GM23248 (cell line): ENCODE measurements at regions not wholly inside any gene's neighbourhood (a gene's known extent, or its start where the extent isn't known, plus 50 kb on each side); places are given as distances from the start of the nearest gene placed in this dataset.
"Not testable (repeated sequence)": the region's sequence is repeated elsewhere in the genome, so short reads cannot be mapped to it uniquely, and the experiment has no call there.

Experiments
- DNase-seq: peaks from one replicate; pipeline ENCODE4 v3.0.0-alpha.2; 2015
- H2AFZ ChIP-seq: fragments of 200-600 bp; sonication (generic); 2 replicates; pipeline ENCODE4 v1.6.1; 2016; ENCODE audit warnings: antibody characterized with exemption
- H3F3A ChIP-seq: fragments of 200-600 bp; sonication (generic); 2 replicates; pipeline ENCODE4 v1.6.1; 2016; ENCODE audit warnings: mild to moderate bottlenecking, antibody characterized with exemption, mixed run types; ENCODE audit not compliant: insufficient read depth
- H3K27ac ChIP-seq: fragments of 200-600 bp; sonication (generic); 2 replicates; pipeline ENCODE4 v1.5.1; 2016; ENCODE audit warnings: mild to moderate bottlenecking
- H3K27me3 ChIP-seq: fragments of 200-600 bp; sonication (generic); replicated peaks from 2 replicates; pipeline ENCODE4 v1.6.1; 2016; ENCODE audit warnings: mild to moderate bottlenecking; ENCODE audit not compliant: insufficient read depth
- H3K36me3 ChIP-seq: fragments of 200-600 bp; sonication (generic); 2 replicates; pipeline ENCODE4 v1.6.1; 2016; ENCODE audit warnings: low read depth, mild to moderate bottlenecking
- H3K4me1 ChIP-seq: fragments of 200-600 bp; sonication (generic); 2 replicates; pipeline ENCODE4 v1.6.1; 2016; ENCODE audit warnings: mild to moderate bottlenecking; ENCODE audit not compliant: insufficient read depth
- H3K4me2 ChIP-seq: fragments of 200-600 bp; sonication (generic); one replicate; pipeline ENCODE4 v1.6.1; 2016; ENCODE audit warnings: mild to moderate bottlenecking; ENCODE audit not compliant: unreplicated experiment
- H3K4me3 ChIP-seq: fragments of 200-600 bp; sonication (generic); 2 replicates; pipeline ENCODE4 v1.5.1; 2016; ENCODE audit warnings: mild to moderate bottlenecking
- H3K79me2 ChIP-seq: fragments of 200-600 bp; sonication (generic); 2 replicates; pipeline ENCODE4 v1.6.1; 2016; ENCODE audit warnings: mild to moderate bottlenecking; ENCODE audit not compliant: insufficient read depth
- H3K9ac ChIP-seq: fragments of 200-600 bp; sonication (generic); 2 replicates; pipeline ENCODE4 v1.6.1; 2016; ENCODE audit warnings: mild to moderate bottlenecking
- H3K9me2 ChIP-seq: fragments of 200-600 bp; sonication (generic); 2 replicates; pipeline ENCODE4 v1.6.1; 2016; ENCODE audit warnings: mixed run types, mild to moderate bottlenecking, moderate library complexity; ENCODE audit not compliant: insufficient read depth
- H3K9me3 ChIP-seq: fragments of 200-600 bp; sonication (generic); one replicate; pipeline ENCODE4 v1.6.1; 2017; ENCODE audit warnings: low read depth
- H4K20me1 ChIP-seq: fragments of 200-600 bp; sonication (generic); 2 replicates; pipeline ENCODE4 v1.6.0; 2016; ENCODE audit not compliant: insufficient read depth
- WGBS, 2 experiments: methylation state at CpG; one replicate each; pipeline ENCODE4 v1.1.6; 2015 to 2017; ENCODE audit warnings: low lambda C conversion rate in 2 of 2, low coverage in 1 of 2; ENCODE audit errors: missing lambda C conversion rate in 2 of 2; 5-methylcytosine and 5-hydroxymethylcytosine counted together
- in situ Hi-C: fragments of 300-500 bp; cut with MboI; formaldehyde crosslinking; loops from 2 replicates; pipeline ENCODE4 v1.15.0; 2020

DNA sequence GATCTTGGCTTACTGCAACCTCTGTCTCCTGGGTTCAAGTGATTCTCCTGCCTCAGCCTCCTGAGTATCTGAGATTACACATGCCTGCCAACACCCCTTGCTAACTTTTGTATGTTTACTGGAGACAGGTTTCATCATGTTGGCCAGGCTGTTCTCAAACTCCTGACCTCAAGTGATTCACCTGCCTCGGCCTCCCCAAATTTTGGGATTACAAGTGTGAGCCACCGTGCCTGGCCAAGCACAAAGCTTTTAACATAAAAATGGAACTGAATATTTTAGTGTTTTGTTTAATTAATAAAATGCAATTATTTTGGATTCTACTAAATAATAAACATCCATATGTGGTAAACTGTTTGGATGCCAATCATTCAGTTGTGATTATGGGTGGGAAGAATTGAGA lies 255.2 kb downstream of the CWH43 start:
- H3K9me3 ChIP-seq, H3K27ac ChIP-seq, H2AFZ ChIP-seq, H3K79me2 ChIP-seq, H3K4me2 ChIP-seq, H4K20me1 ChIP-seq, H3K4me3 ChIP-seq, DNase-seq, H3K4me1 ChIP-seq, H3K36me3 ChIP-seq, H3K9me2 ChIP-seq, H3K27me3 ChIP-seq, H3K9ac ChIP-seq, H3F3A ChIP-seq, in situ Hi-C loops: not testable (repeated sequence)
- WGBS, 2 experiments = 27 to 31% methylated on average over 2 of the region's 2 CpGs

- H3K9me3 ChIP-seq, H3K4me1 ChIP-seq, H3K9ac ChIP-seq, H4K20me1 ChIP-seq, H3K36me3 ChIP-seq, in situ Hi-C loops, H3K27ac ChIP-seq, H3F3A ChIP-seq, DNase-seq, H3K27me3 ChIP-seq, H2AFZ ChIP-seq, H3K4me3 ChIP-seq, H3K79me2 ChIP-seq, H3K4me2 ChIP-seq, H3K9me2 ChIP-seq: not testable (repeated sequence)
- 14 to 16% methylated on average over 2 of the region's 2 CpGs for WGBS, 2 experiments
Observed at GRCh38 chr4:49262786-49263185, 276.7 kb downstream of the CWH43 start.

DNA sequence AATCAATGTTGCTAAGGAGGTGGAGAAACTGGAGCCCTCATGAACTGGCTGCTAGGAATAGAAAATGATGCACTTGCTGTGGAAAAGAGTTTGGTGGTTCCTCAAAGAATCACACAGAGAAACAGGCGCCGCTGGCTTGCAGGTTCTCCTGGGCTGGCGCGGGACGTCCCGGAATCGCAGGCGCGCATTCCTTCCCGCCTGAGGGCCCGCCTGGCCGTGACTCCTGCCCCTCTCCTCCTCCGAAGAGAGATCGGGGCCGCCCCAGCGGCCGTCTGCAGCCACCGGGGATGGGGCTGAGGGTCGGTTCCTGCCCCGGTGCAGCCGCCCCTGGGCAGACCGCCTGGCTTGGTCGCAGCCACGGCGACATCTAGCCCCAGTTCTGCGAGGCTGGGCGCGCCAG lies 284.4 kb downstream of the CWH43 start:
- H3K27ac ChIP-seq, H3K9me2 ChIP-seq, H4K20me1 ChIP-seq, H3K9me3 ChIP-seq, in situ Hi-C loops, H3K79me2 ChIP-seq, H3K4me3 ChIP-seq, H3K27me3 ChIP-seq, H3F3A ChIP-seq, DNase-seq, H3K36me3 ChIP-seq, H3K9ac ChIP-seq, H3K4me1 ChIP-seq, H2AFZ ChIP-seq, H3K4me2 ChIP-seq: not testable (repeated sequence)
- 33 to 38% methylated on average over 24 to 25 of the region's 28 CpGs for WGBS, 2 experiments

DNA sequence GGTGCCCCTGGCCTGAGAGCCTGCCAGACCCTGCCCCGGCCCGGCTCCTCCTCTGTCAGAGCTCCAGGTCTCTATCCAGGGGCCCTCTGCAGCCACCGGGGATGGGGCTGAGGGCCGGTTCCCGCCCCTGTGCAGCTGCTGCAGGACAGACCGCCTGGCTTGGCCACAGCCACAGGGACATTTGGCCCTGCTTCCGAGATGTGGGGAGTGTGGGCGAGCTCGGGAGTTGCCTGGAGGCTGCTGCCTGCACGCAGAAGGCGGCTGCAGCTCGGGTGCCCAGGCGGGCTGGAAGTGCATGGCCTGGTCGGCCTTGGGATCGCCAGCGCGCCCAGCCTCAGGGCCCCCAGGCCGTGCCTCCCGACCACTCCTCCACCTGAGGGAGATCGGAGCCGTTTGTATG lies 284.8 kb downstream of the CWH43 start:
- 35 to 37% methylated on average over 20 to 21 of the region's 21 CpGs for WGBS, 2 experiments
- H3K4me1 ChIP-seq, H3K27me3 ChIP-seq, H3K9me3 ChIP-seq, H4K20me1 ChIP-seq, H3K4me3 ChIP-seq, H3K9me2 ChIP-seq, H3F3A ChIP-seq, H3K9ac ChIP-seq, H3K4me2 ChIP-seq, H3K79me2 ChIP-seq, DNase-seq, H2AFZ ChIP-seq, H3K36me3 ChIP-seq, in situ Hi-C loops, H3K27ac ChIP-seq: not testable (repeated sequence)

DNA sequence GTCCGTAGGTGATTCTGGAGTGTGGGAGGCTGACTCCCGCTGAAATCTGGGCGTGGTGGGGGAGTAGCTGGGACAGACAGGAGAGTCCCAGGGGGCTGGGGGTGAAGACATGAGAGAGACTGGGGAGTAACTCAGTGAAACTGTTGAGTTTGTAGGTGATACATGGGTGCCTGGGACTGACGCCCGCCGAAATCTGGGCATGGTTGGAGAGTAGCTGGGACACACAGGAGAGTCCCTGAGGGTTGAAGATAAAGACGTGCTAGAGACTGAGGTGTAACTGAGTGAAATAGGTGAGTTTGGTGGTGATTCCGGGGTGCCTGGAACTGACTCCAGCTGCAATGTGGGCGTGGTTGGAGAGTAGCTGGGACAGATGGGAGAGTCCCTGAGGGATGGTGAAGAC lies 299.8 kb downstream of the CWH43 start:
- 44 to 45% methylated on average over 6 of the region's 9 CpGs for WGBS, 2 experiments
- H2AFZ ChIP-seq, H3K9ac ChIP-seq, H3K4me1 ChIP-seq, H3K79me2 ChIP-seq, H3K4me2 ChIP-seq, H3F3A ChIP-seq, H4K20me1 ChIP-seq, H3K27me3 ChIP-seq, DNase-seq, H3K36me3 ChIP-seq, in situ Hi-C loops, H3K27ac ChIP-seq, H3K9me3 ChIP-seq, H3K4me3 ChIP-seq, H3K9me2 ChIP-seq: not testable (repeated sequence)

DNA sequence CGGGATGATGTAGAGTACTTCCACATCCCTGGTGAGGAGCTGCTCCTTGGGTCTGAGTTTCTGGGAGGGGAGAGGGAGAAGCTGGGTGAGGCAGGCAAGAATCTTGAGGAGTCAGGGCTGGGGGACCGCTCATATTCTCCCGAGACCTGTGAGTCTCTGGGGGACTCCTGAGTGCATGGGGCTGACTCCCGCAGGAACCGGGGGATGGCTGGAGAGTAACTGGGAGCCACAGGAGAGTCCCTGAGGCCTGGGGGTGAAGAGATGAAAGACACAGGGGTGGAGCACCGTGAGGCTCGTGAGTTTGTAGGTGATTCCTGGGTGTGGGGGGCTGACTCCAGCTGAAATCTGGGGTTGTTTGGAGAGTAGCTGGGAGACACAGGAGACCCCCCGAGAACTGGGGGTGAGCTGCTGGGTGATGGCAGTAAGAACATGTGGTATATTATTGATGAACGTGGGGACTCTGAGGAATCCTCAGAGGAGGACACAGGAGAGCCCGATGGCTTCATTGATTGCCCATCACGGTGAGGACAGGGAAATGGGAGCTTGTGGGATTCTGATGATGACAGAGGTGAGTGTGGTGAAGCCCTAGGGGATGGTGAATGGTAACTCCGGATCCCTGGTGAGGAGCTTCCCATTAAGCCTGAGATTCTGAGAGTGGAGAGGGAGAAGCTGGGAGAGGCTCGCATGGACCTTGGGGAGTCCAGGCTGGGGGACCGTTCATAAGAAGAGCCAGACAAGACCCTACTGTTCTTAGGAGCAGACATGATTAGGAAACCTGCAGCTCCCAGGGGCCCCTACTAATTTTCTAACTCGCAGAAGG lies 301.1 kb downstream of the CWH43 start:
- H3K79me2 ChIP-seq, in situ Hi-C loops, H3K4me3 ChIP-seq, H4K20me1 ChIP-seq, H3K9me3 ChIP-seq, H3K27me3 ChIP-seq, H3K36me3 ChIP-seq, H3K27ac ChIP-seq, H3K9ac ChIP-seq, H3F3A ChIP-seq, H3K9me2 ChIP-seq, H2AFZ ChIP-seq, H3K4me2 ChIP-seq, H3K4me1 ChIP-seq: not testable (repeated sequence)
- peak; percentile 0 for DNase-seq
- 44 to 45% methylated on average over 15 of the region's 15 CpGs for WGBS, 2 experiments

DNA sequence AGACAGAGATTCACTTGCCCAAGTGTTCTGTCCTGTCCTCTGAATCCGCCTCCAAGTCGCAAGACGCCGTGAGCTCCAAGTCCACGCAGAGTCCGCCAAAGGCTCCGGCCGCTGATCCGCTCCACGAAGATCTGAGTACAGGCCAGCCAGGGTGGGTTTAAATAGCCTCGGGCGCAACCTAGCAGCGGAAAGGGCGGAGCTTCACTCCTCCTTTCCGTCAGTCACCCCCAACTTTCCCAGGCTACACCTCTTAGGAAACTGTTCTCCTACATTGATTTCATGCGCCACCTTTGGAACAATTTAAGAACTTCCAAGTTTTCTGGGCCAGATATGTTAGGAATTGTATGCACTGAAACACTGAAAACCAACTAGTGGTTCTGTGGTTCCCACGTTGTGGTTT lies 301.8 kb downstream of the CWH43 start:
- H3K27me3 ChIP-seq, H3K4me2 ChIP-seq, H3K79me2 ChIP-seq, H3K9me2 ChIP-seq, H3K9ac ChIP-seq, in situ Hi-C loops, H4K20me1 ChIP-seq, H2AFZ ChIP-seq, H3K4me1 ChIP-seq, H3K4me3 ChIP-seq, H3K9me3 ChIP-seq, H3K27ac ChIP-seq, H3K36me3 ChIP-seq, H3F3A ChIP-seq: not testable (repeated sequence)
- DNase-seq = peak; percentile 2
- WGBS, 2 experiments = 63 to 66% methylated on average over 17 of the region's 17 CpGs

- in situ Hi-C loops, H2AFZ ChIP-seq, H3K9ac ChIP-seq, H3K4me2 ChIP-seq, H3K79me2 ChIP-seq, DNase-seq, H3K27me3 ChIP-seq, H3K4me3 ChIP-seq, H3K9me3 ChIP-seq, H3F3A ChIP-seq, H3K36me3 ChIP-seq, H3K9me2 ChIP-seq, H3K27ac ChIP-seq, H3K4me1 ChIP-seq, H4K20me1 ChIP-seq: not testable (repeated sequence)
- WGBS, 2 experiments = 65 to 68% methylated on average over 11 of the region's 11 CpGs
Observed at GRCh38 chr4:49288796-49289195, 302.7 kb downstream of the CWH43 start.
